ENCODE measurements at regions not wholly inside any gene's neighbourhood (a gene's known extent, or its start where the extent isn't known, plus 50 kb on each side); places are given as distances from the start of the nearest gene placed in this dataset.

DNA sequence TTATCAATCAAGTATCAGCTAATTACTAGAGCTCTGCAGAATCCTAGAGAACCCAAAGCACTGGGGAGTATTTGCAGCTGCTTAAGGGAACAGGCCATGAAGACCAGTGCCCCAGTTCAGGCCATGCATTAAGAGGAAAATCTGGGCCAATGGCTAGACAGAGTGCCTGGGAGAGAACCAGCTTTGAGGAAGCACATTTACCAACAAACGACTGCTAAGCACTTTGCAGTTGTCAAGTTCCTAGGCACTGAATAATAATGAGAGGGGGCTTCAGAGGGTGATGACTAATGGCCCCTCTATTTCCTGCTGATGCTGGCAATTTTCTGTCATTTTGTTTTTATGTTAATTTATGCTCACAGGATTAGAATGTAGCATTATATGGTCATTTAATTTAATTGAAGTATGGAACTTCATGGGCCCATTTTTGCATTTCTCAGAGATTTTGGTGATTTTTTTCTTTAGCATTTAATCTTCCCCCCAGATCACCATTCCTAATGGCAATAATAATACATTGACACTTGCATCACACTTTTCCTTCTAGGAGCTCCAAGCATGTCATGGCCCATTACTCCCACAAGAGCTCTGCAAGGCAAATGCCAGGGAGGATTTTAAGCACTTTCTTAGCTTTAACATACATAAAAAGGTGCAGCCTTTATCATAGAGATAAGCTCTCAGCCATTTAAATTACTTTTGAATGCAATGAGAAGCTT lies 147.7 kb upstream of the SPATS2L start:
- TF ChIP-seq, protein P1, sequence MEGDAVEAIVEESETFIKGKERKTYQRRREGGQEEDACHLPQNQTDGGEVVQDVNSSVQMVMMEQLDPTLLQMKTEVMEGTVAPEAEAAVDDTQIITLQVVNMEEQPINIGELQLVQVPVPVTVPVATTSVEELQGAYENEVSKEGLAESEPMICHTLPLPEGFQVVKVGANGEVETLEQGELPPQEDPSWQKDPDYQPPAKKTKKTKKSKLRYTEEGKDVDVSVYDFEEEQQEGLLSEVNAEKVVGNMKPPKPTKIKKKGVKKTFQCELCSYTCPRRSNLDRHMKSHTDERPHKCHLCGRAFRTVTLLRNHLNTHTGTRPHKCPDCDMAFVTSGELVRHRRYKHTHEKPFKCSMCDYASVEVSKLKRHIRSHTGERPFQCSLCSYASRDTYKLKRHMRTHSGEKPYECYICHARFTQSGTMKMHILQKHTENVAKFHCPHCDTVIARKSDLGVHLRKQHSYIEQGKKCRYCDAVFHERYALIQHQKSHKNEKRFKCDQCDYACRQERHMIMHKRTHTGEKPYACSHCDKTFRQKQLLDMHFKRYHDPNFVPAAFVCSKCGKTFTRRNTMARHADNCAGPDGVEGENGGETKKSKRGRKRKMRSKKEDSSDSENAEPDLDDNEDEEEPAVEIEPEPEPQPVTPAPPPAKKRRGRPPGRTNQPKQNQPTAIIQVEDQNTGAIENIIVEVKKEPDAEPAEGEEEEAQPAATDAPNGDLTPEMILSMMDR (IDR thresholded peaks at IDR 0.05; ENCODE audit: low read depth, low read length, poor library complexity, severe bottlenecking), result no peak
- TF ChIP-seq EZH2phosphoT487 (IDR thresholded peaks at IDR 0.05; ENCODE audit: borderline replicate concordance, low read length), result no peak

All from DOHH2 (cell line).